AG09309 (cell line): ENCODE measurements at regions not wholly inside any gene's neighbourhood (a gene's known extent, or its start where the extent isn't known, plus 50 kb on each side); places are given as distances from the start of the nearest gene placed in this dataset.

Experiments used
- DNase-seq: peaks from one replicate; pipeline ENCODE4 v3.0.0-alpha.2; 2010; ENCODE audit warnings: low read depth
- H3K4me3 ChIP-seq: 2 replicates; pipeline ENCODE4 v1.5.1; 2011; ENCODE audit warnings: mild to moderate bottlenecking, low read depth, low read length, moderate library complexity; ENCODE audit not compliant: control insufficient read depth
- CTCF ChIP-seq: IDR thresholded peaks from 2 replicates; pipeline ENCODE4 v1.5.1; 2011; ENCODE audit warnings: mild to moderate bottlenecking, low read depth, low read length, inconsistent platforms; ENCODE audit not compliant: insufficient read depth, control insufficient read depth; ENCODE audit errors: missing control alignments

- no peak for DNase-seq
- TF ChIP-seq CTCF, result no peak
Observed at GRCh38 chr3:28890373-28890772, 390.5 kb upstream of the RBMS3 start.

GRCh38 chr3:28891485-28891884 is 389.4 kb upstream of the RBMS3 start:
- no peak for TF ChIP-seq CTCF
- H3K4me3 ChIP-seq, result no peak overlapping the region
- no peak for DNase-seq

More at GRCh38 chr3:28890373-28890772, 390.5 kb upstream of the RBMS3 start:
- no peak overlapping the region for H3K4me3 ChIP-seq

GRCh38 chr3:28900301-28900700 is 380.6 kb upstream of the RBMS3 start:
- no peak overlapping the region for H3K4me3 ChIP-seq
- no peak for TF ChIP-seq CTCF
- no peak for DNase-seq

GRCh38 chr3:28901018-28901417 is 379.9 kb upstream of the RBMS3 start:
- no peak overlapping the region for H3K4me3 ChIP-seq
- TF ChIP-seq CTCF, result no peak
- no peak for DNase-seq

- TF ChIP-seq CTCF, result no peak
- H3K4me3 ChIP-seq, result no peak overlapping the region
- no peak for DNase-seq
Observed at GRCh38 chr3:28903171-28903601, 377.7 kb upstream of the RBMS3 start.

- DNase-seq, result no peak
- TF ChIP-seq CTCF, result no peak
- no peak overlapping the region for H3K4me3 ChIP-seq
Observed at GRCh38 chr3:28905798-28906197, 375.1 kb upstream of the RBMS3 start.
